KMS-11 (cell line): ENCODE measurements at regions not wholly inside any gene's neighbourhood (a gene's known extent, or its start where the extent isn't known, plus 50 kb on each side); places are given as distances from the start of the nearest gene placed in this dataset.
A peak's percentile ranks its signal among the peaks of the same experiment; 100 is the strongest.

Experiments used
- H2AFZ ChIP-seq: fragments of 200-600 bp; sonication (generic); 2 replicates; pipeline ENCODE4 v1.6.1; 2016; ENCODE audit warnings: antibody characterized with exemption, mixed run types, low read depth
- H3K27ac ChIP-seq: fragments of 200-600 bp; sonication (generic); 2 replicates; pipeline ENCODE4 v1.6.1; 2016; ENCODE audit warnings: mild to moderate bottlenecking, mixed run types
- H3K27me3 ChIP-seq: fragments of 200-600 bp; sonication (generic); 2 replicates; pipeline ENCODE4 v1.6.1; 2017; ENCODE audit warnings: mild to moderate bottlenecking, low read depth, mixed run types, moderate library complexity; ENCODE audit not compliant: insufficient read depth
- H3K36me3 ChIP-seq: fragments of 200-600 bp; sonication (generic); 2 replicates; pipeline ENCODE4 v1.6.1; 2017; ENCODE audit warnings: mild to moderate bottlenecking, mixed run types; ENCODE audit not compliant: insufficient read depth
- H3K4me1 ChIP-seq: fragments of 200-600 bp; sonication (generic); 2 replicates; pipeline ENCODE4 v1.6.1; 2016; ENCODE audit warnings: mild to moderate bottlenecking, low read depth, mixed run types; ENCODE audit not compliant: poor library complexity, severe bottlenecking
- H3K4me2 ChIP-seq: fragments of 200-600 bp; sonication (generic); 2 replicates; pipeline ENCODE4 v1.7.0; 2016; ENCODE audit warnings: mild to moderate bottlenecking, mixed run types
- H3K4me3 ChIP-seq: fragments of 200-600 bp; sonication (generic); IDR thresholded peaks from 2 replicates; pipeline ENCODE4 v1.6.1; 2017; ENCODE audit warnings: low read depth, low read length, mixed read lengths; ENCODE audit not compliant: insufficient read depth
- H3K79me2 ChIP-seq: fragments of 200-600 bp; sonication (generic); 2 replicates; pipeline ENCODE4 v1.6.1; 2016; ENCODE audit warnings: low read depth, mixed run types; ENCODE audit not compliant: insufficient read depth
- H3K9ac ChIP-seq: fragments of 200-600 bp; sonication (generic); 2 replicates; pipeline ENCODE4 v1.6.1; 2016; ENCODE audit warnings: mild to moderate bottlenecking, mixed run types
- H4K20me1 ChIP-seq: fragments of 200-600 bp; sonication (generic); 2 replicates; pipeline ENCODE4 v1.6.1; 2016; ENCODE audit warnings: mild to moderate bottlenecking, mixed run types; ENCODE audit not compliant: insufficient read depth
- TF ChIP-seq, protein P1 (sequence below): fragments of 200-600 bp; sonication (generic); conservative IDR thresholded peaks from 2 replicates; pipeline ENCODE4 v1.6.1; 2017; ENCODE audit warnings: low read depth, mild to moderate bottlenecking, antibody characterized with exemption, low read length, moderate library complexity, mixed read lengths

DNA sequence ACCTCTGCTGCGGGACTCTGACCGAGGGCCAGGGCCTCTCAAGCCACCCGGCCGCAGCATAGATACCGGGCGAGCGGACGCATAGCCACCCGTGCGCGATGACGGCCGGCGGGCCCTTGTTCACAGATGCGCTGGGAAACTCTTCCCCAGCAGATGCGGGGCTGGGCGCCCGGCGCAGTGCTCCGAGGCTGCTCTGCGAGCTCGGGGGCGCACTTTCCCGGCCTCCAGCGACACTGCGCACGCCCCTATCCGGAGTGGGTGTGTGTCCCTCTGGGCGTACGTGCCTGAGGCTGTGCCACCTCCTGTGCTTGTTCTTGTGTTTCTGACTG, 104.7 kb upstream of the E2F8 start:
- Histone ChIP-seq H3K36me3 (no peaks in the 10 kb centered on the region), H3K27ac (peak overlapping the region; percentile 28; the same call in 1 of the 2 replicates), H3K4me3 (no peak overlapping the region), H3K79me2 (peaks cover 16% of the 10 kb centered on the region; the same call in 1 of the 2 replicates), H3K4me1 (peaks cover 44% of the 10 kb centered on the region), H4K20me1 (no peaks in the 10 kb centered on the region), H3K27me3 (no peaks in the 10 kb centered on the region), H2AFZ (peak overlapping the region; percentile 91), H3K9ac (peak overlapping the region; percentile 43; the same call in 1 of the 2 replicates), H3K4me2 (peak overlapping the region; percentile 98)
- TF ChIP-seq, protein P1, sequence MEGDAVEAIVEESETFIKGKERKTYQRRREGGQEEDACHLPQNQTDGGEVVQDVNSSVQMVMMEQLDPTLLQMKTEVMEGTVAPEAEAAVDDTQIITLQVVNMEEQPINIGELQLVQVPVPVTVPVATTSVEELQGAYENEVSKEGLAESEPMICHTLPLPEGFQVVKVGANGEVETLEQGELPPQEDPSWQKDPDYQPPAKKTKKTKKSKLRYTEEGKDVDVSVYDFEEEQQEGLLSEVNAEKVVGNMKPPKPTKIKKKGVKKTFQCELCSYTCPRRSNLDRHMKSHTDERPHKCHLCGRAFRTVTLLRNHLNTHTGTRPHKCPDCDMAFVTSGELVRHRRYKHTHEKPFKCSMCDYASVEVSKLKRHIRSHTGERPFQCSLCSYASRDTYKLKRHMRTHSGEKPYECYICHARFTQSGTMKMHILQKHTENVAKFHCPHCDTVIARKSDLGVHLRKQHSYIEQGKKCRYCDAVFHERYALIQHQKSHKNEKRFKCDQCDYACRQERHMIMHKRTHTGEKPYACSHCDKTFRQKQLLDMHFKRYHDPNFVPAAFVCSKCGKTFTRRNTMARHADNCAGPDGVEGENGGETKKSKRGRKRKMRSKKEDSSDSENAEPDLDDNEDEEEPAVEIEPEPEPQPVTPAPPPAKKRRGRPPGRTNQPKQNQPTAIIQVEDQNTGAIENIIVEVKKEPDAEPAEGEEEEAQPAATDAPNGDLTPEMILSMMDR = no peak

DNA sequence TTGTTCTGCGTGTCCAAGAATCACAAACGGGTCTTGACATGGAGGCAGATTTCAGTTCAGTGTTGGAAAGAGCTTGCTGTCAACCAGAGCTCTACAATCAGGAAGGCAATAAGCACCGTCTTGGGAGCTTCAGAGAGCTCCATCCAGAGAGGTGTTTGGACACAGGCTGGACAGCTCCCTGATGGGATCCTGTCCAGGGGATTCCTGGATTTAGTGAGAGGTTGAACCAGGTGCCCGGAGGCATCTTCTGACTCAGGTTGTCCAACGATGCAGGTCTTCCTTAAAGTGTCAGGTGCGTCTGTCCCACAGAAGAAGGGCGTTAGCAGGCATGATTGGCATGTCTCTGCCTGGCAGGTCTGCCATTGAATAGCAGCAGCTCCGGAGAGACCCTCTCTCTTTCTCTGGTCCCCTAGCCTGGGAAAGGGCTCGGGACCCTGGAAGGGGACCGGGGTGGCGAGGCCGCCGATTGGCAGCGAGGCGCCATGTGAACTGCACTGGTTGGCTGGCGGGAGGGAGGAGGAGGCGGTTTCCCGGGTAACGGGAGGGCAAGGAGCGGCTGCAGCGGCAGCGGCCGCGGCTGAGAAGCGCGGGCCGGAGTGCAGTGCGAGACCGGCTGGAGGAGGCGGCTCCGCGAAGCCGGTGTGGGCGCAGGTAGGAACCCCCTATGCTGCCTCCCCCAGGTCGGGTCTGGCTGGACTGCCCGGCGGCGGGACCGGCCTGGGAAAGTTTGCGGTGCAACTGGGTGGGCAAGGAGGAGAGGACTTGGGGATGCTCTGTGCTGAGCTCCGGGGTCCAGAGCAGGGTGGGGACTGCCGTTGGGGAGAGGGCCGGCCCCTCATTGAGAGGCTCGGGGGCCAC, 104.1 kb upstream of the E2F8 start:
- Histone ChIP-seq H2AFZ (peak overlapping the region; percentile 91), H3K27me3 (no peaks in the 10 kb centered on the region), H4K20me1 (no peaks in the 10 kb centered on the region), H3K36me3 (no peaks in the 10 kb centered on the region), H3K27ac (no peak overlapping the region), H3K4me1 (peaks cover 44% of the 10 kb centered on the region), H3K4me2 (peak overlapping the region; percentile 98), H3K4me3 (no peak overlapping the region), H3K9ac (no peak overlapping the region; the same call in 1 of the 2 replicates), H3K79me2 (peaks cover 16% of the 10 kb centered on the region; the same call in 1 of the 2 replicates)
- TF ChIP-seq, protein P1 = no peak

DNA sequence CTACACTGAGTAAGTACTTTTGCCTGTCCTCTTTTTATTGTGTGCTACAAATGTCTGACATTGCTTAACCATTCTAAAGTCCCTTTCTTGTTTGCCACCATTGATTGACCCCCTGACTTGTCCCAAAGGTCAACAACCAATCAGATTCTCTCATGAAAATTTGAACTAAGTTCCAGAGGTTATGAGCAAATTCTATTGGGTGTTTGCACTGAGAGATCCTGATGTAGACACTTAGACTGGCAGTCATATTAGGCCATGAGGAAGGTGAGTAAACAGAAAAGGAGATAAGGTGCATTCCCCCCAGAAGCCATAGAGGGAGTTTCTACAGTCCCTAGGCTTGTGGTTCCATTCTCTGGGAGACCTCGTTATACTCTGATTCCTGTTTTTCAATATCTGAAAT, 101.3 kb upstream of the E2F8 start:
- TF ChIP-seq, protein P1 = no peak
- no peaks in the 10 kb centered on the region for H3K36me3 ChIP-seq

DNA sequence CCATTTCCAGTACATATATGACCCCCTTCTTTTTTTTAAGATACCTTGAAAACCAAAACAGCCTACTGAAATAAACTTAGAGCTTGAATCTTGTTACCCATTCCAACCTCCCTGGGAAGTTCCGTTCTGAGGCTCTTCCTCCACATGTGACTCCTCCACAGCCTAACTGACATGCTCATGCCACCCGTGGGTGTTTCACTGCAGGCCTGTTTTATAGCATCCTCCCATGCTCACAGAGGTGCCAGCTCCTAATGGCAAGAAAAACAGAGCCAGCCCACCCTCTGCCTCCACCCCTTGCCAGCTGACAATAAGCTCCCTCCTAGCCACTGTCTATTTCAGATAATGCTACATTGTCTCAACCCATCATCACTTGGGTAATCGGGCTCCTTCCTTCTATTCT, 97.6 kb upstream of the E2F8 start:
- Histone ChIP-seq H3K27ac (no peak overlapping the region), H3K4me3 (no peak overlapping the region), H3K4me2 (no peak overlapping the region), H3K36me3 (no peaks in the 10 kb centered on the region), H2AFZ (no peak overlapping the region), H3K79me2 (no peaks in the 10 kb centered on the region), H3K9ac (no peak overlapping the region), H4K20me1 (no peaks in the 10 kb centered on the region), H3K4me1 (peaks cover 65% of the 10 kb centered on the region), H3K27me3 (no peaks in the 10 kb centered on the region)
- TF ChIP-seq, protein P1 = no peak

More for the DNA sequence above, 101.3 kb upstream of the E2F8 start:
- Histone ChIP-seq H3K79me2 (peaks cover 3% of the 10 kb centered on the region; the same call in 1 of the 2 replicates), H3K4me1 (peaks cover 39% of the 10 kb centered on the region), H3K9ac (no peak overlapping the region), H3K27ac (no peak overlapping the region), H3K27me3 (no peaks in the 10 kb centered on the region), H3K4me2 (no peak overlapping the region; the same call in 1 of the 2 replicates), H3K4me3 (no peak overlapping the region), H2AFZ (no peak overlapping the region), H4K20me1 (no peaks in the 10 kb centered on the region)
